PC-9 (cell line): ENCODE measurements at regions not wholly inside any gene's neighbourhood (a gene's known extent, or its start where the extent isn't known, plus 50 kb on each side); places are given as distances from the start of the nearest gene placed in this dataset.

Experiments
- CTCF ChIP-seq: fragments of 200-600 bp; sonication (generic); conservative IDR thresholded peaks from 2 replicates; pipeline ENCODE4 v1.6.1; 2017; ENCODE audit warnings: mixed run types, antibody characterized with exemption, mild to moderate bottlenecking, moderate library complexity
- EZH2 ChIP-seq: fragments of 200-600 bp; sonication (generic); IDR thresholded peaks from 2 replicates; pipeline ENCODE4 v1.8.0; 2017; ENCODE audit warnings: antibody characterized with exemption, low read depth

- TF ChIP-seq CTCF, result no peak
- no peak for TF ChIP-seq EZH2
Measured at GRCh38 chr7:85781606-85782005, 594.8 kb upstream of the SEMA3D start.
